HL-60 (cell line): ENCODE measurements at regions not wholly inside any gene's neighbourhood (a gene's known extent, or its start where the extent isn't known, plus 50 kb on each side); places are given as distances from the start of the nearest gene placed in this dataset.

ENCODE experiments used
- DNase-seq, 2 experiments: peaks; one replicate each; pipeline ENCODE4 v3.0.0-alpha.2; 2010 to 2020; ENCODE audit warnings: low read depth in 1 of 2, low spot score in 1 of 2
- H3K27ac ChIP-seq: fragments of 250-450 bp; sonication (Bioruptor Pico); replicated peaks from 2 replicates; pipeline ENCODE4 v1.5.1; 2020; ENCODE audit warnings: mild to moderate bottlenecking, moderate library complexity
- H3K27me3 ChIP-seq: fragments of 250-450 bp; sonication (Bioruptor Pico); 2 replicates; pipeline ENCODE4 v1.5.1; 2021; ENCODE audit warnings: mild to moderate bottlenecking, moderate library complexity; ENCODE audit not compliant: insufficient read depth, poor library complexity, severe bottlenecking
- H3K4me3 ChIP-seq: replicated peaks from 2 replicates; pipeline ENCODE4 v1.5.1; 2011; ENCODE audit warnings: mild to moderate bottlenecking, control low read depth, low read length; ENCODE audit not compliant: insufficient read depth
- GABPA ChIP-seq: IDR thresholded peaks from 2 replicates; pipeline ENCODE4 v1.6.1; 2012; ENCODE audit warnings: low read depth
- POLR2AphosphoS5 ChIP-seq: IDR thresholded peaks from 2 replicates; pipeline ENCODE4 v1.6.1; 2012; ENCODE audit warnings: low read depth
- SPI1 ChIP-seq: IDR thresholded peaks from 2 replicates; pipeline ENCODE4 v1.6.1; 2012; ENCODE audit warnings: low read depth, mild to moderate bottlenecking, borderline replicate concordance
- TF ChIP-seq, protein P1 (sequence below): IDR thresholded peaks from 2 replicates; pipeline ENCODE4 v1.6.1; 2012; ENCODE audit warnings: low read depth; ENCODE audit not compliant: insufficient replicate concordance
- TF ChIP-seq, protein P2 (sequence below): IDR thresholded peaks from one replicate; pipeline ENCODE4 v1.5.1; 2011; ENCODE audit warnings: low read length, control low read depth, inconsistent platforms; ENCODE audit not compliant: insufficient read depth

DNA sequence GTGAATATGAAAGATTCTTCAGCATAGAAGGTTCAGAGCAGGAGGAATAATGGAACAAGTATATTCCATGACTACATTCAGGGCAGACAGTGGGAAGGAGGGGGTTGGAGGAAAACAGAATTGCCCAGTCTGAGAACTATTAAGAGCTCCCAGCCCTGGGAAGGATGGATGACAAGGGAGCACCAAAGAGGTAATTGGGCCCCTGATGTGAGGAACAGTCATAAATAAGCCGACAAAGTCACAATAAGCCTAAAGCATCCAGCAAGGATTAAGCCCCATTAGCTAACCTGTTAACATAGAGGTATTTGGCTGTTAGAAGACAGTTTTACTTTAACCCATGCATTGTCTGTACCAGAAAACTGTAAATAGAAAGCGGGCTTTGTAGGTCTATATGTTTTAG, 348.7 kb upstream of the SEMA6A start:
- Histone ChIP-seq H3K4me3 (no peak overlapping the region), H3K27ac (no peak overlapping the region), H3K27me3 (no peaks in the 10 kb centered on the region)
- TF ChIP-seq, protein P1, sequence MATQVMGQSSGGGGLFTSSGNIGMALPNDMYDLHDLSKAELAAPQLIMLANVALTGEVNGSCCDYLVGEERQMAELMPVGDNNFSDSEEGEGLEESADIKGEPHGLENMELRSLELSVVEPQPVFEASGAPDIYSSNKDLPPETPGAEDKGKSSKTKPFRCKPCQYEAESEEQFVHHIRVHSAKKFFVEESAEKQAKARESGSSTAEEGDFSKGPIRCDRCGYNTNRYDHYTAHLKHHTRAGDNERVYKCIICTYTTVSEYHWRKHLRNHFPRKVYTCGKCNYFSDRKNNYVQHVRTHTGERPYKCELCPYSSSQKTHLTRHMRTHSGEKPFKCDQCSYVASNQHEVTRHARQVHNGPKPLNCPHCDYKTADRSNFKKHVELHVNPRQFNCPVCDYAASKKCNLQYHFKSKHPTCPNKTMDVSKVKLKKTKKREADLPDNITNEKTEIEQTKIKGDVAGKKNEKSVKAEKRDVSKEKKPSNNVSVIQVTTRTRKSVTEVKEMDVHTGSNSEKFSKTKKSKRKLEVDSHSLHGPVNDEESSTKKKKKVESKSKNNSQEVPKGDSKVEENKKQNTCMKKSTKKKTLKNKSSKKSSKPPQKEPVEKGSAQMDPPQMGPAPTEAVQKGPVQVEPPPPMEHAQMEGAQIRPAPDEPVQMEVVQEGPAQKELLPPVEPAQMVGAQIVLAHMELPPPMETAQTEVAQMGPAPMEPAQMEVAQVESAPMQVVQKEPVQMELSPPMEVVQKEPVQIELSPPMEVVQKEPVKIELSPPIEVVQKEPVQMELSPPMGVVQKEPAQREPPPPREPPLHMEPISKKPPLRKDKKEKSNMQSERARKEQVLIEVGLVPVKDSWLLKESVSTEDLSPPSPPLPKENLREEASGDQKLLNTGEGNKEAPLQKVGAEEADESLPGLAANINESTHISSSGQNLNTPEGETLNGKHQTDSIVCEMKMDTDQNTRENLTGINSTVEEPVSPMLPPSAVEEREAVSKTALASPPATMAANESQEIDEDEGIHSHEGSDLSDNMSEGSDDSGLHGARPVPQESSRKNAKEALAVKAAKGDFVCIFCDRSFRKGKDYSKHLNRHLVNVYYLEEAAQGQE, result no peak
- TF ChIP-seq SPI1 (no peak), POLR2AphosphoS5 (no peak), GABPA (no peak)
- TF ChIP-seq, protein P2, sequence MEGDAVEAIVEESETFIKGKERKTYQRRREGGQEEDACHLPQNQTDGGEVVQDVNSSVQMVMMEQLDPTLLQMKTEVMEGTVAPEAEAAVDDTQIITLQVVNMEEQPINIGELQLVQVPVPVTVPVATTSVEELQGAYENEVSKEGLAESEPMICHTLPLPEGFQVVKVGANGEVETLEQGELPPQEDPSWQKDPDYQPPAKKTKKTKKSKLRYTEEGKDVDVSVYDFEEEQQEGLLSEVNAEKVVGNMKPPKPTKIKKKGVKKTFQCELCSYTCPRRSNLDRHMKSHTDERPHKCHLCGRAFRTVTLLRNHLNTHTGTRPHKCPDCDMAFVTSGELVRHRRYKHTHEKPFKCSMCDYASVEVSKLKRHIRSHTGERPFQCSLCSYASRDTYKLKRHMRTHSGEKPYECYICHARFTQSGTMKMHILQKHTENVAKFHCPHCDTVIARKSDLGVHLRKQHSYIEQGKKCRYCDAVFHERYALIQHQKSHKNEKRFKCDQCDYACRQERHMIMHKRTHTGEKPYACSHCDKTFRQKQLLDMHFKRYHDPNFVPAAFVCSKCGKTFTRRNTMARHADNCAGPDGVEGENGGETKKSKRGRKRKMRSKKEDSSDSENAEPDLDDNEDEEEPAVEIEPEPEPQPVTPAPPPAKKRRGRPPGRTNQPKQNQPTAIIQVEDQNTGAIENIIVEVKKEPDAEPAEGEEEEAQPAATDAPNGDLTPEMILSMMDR, result no peak
- no peak for DNase-seq

DNA sequence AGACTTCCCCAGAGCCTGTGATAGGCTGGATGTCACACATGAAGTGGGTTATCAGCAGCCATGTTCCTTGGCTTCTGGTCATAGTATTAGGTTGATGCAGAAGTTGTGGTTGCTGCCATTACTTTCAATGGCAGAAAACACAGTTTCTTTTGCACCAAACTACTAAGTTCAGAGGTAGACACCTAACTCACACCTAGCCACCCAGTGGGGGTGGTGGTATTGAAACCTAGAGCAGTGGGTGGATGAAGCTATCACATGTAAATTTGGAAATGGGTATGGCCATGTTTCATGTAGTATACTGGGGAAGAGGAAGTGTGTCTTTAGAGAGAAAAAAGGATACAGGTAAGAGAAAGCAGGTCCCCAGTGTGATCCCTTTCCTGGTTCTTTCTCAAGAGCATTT, 347.9 kb upstream of the SEMA6A start:
- TF ChIP-seq POLR2AphosphoS5, result no peak
- TF ChIP-seq, protein P2, result no peak
- no peak for TF ChIP-seq GABPA
- no peak for TF ChIP-seq SPI1
- TF ChIP-seq, protein P1, result no peak
- no peak overlapping the region for H3K27ac ChIP-seq
- H3K4me3 ChIP-seq, result no peak overlapping the region
- no peaks in the 10 kb centered on the region for H3K27me3 ChIP-seq
- no peak for DNase-seq

DNA sequence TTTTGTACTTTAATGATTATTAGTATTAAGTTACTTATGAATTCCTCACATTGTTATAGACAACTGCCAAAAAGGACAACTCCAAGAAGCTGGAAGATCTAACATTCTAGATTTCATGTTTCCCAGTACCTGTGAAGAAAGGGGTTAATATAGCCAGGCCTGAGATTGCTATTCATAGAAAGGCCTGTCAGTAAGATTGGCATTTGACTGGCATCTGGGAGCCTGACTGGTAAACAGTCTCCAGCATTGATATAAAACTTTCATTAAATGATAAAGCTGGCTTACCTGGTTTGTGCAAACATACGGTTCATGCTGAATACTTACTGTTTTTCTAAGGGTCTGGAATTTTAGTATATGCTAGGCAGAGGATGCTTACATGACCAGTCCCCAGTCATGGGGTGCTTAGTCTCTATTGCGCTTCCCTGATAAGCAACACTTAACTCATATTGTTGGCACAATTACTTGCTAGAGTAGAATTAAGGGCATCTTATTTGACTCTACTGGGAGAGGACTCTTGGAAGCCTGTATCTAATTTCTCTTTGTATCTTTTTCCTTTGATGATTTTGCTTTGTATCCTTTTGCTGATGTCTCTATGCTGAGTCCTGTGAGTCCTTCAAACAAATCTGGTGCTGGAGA, 340.4 kb upstream of the SEMA6A start:
- TF ChIP-seq SPI1, result no peak
- TF ChIP-seq, protein P2, result no peak
- H3K27me3 ChIP-seq, result no peaks in the 10 kb centered on the region
- no peak overlapping the region for H3K4me3 ChIP-seq
- no peak overlapping the region for H3K27ac ChIP-seq
- DNase-seq, result no peak

DNA sequence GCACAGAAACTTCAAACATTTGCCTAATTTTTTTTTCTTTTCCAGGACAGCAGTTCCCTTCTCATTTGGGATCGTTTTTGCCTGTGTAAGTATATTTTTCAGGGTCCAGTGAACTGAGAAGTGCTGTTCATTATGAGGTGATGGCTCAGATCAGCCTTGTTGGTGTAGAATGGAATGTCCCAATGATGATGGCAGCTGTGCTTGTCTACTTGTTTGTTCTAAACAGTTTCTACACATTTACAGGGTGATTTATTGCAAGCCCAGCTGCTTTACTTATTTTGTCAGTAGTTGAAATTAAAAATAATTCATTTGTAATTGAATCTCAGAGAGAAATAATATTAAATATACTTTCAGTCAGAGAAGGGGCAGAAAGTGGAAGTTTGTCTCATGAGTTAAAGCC, 337.6 kb upstream of the SEMA6A start:
- no peak overlapping the region for H3K27ac ChIP-seq
- no peak overlapping the region for H3K4me3 ChIP-seq
- no peaks in the 10 kb centered on the region for H3K27me3 ChIP-seq
- no peak for DNase-seq
- TF ChIP-seq, protein P1, result no peak
- TF ChIP-seq, protein P2, result no peak
- TF ChIP-seq POLR2AphosphoS5, result no peak
- TF ChIP-seq GABPA, result no peak
- TF ChIP-seq SPI1, result no peak
